D721Med (cell line): ENCODE measurements at regions not wholly inside any gene's neighbourhood (a gene's known extent, or its start where the extent isn't known, plus 50 kb on each side); places are given as distances from the start of the nearest gene placed in this dataset.
A peak's percentile ranks its signal among the peaks of the same experiment; 100 is the strongest.

ENCODE experiments used
- DNase-seq: peaks from one replicate; pipeline ENCODE4 v3.0.0; 2011; ENCODE audit warnings: low spot score; ENCODE audit not compliant: insufficient read length
- FAIRE-seq: peaks from 2 replicates; lab custom pipeline; 2011; peaks lifted over from hg19 to GRCh38; lab: Jason Lieb, UNC
- CTCF ChIP-seq: IDR thresholded peaks from 2 replicates; pipeline ENCODE4 v1.5.1; 2012; ENCODE audit warnings: mild to moderate bottlenecking, control low read depth; ENCODE audit not compliant: insufficient read depth; ENCODE audit errors: missing control alignments

- no peak for DNase-seq
- no peak for FAIRE-seq
- TF ChIP-seq CTCF, result no peak
These were observed 49.9 kb downstream of the CHRM3 start for GRCh38 chr1:239436286-239436685.

GRCh38 chr1:239437822-239438221 is 51.5 kb downstream of the CHRM3 start:
- no peak for FAIRE-seq

GRCh38 chr1:239438891-239439290 is 52.5 kb downstream of the CHRM3 start:
- no peak for DNase-seq
- no peak for FAIRE-seq
- no peak for TF ChIP-seq CTCF

More at GRCh38 chr1:239437822-239438221, 51.5 kb downstream of the CHRM3 start:
- no peak for DNase-seq
- TF ChIP-seq CTCF, result no peak

- no peak for FAIRE-seq
- TF ChIP-seq CTCF, result no peak
These were observed 57.0 kb downstream of the CHRM3 start for GRCh38 chr1:239443361-239443760.

GRCh38 chr1:239446611-239447010 is 60.2 kb downstream of the CHRM3 start:
- TF ChIP-seq CTCF, result no peak
- FAIRE-seq (peak; percentile 25), DNase-seq (no peak)

More at GRCh38 chr1:239443361-239443760, 57.0 kb downstream of the CHRM3 start:
- no peak for DNase-seq

- no peak for DNase-seq
These were observed 62.5 kb downstream of the CHRM3 start for GRCh38 chr1:239448911-239449310.

GRCh38 chr1:239455743-239456142 is 69.4 kb downstream of the CHRM3 start:
- TF ChIP-seq CTCF, result no peak
- FAIRE-seq, result no peak

More at GRCh38 chr1:239448911-239449310, 62.5 kb downstream of the CHRM3 start:
- FAIRE-seq, result no peak
- no peak for TF ChIP-seq CTCF

More at GRCh38 chr1:239455743-239456142, 69.4 kb downstream of the CHRM3 start:
- no peak for DNase-seq
